ENCODE measurements at regions not wholly inside any gene's neighbourhood (a gene's known extent, or its start where the extent isn't known, plus 50 kb on each side); places are given as distances from the start of the nearest gene placed in this dataset.
"Not testable (repeated sequence)": the region's sequence is repeated elsewhere in the genome, so short reads cannot be mapped to it uniquely, and the experiment has no call there.

DNA sequence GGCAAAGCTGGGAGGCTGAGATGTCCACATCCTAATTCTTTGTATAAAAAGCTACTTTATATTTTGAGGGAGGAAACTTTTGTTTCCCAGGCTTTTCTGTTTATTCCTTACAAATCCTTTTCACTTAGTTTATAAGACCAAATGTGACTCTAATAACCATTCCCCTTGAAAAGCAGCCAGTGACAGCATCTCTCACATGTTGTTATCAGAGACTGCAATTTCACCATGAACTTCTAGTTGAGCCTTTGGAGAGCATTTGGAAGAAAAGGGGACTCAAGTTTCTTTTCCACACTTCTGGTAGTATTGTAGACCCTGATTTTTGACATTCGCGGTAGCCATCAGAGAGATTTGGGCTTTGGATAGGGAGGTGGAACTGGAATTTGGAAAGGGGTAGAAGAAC lies 215.8 kb downstream of the RNF144B start:
- no peak for DNase-seq (ENCODE audit: low spot score)
- Mint-ChIP-seq H3K36me3 (ENCODE audit: low read depth) (no peaks in the 10 kb centered on the region), H3K27me3 (ENCODE audit: low read depth) (peaks cover 5% of the 10 kb centered on the region), H3K4me1 (ENCODE audit: low read depth) (no peaks in the 10 kb centered on the region), H3K27ac (no peak overlapping the region), H3K9me3 (no peaks in the 10 kb centered on the region), H3K4me3 (no peak overlapping the region)

DNA sequence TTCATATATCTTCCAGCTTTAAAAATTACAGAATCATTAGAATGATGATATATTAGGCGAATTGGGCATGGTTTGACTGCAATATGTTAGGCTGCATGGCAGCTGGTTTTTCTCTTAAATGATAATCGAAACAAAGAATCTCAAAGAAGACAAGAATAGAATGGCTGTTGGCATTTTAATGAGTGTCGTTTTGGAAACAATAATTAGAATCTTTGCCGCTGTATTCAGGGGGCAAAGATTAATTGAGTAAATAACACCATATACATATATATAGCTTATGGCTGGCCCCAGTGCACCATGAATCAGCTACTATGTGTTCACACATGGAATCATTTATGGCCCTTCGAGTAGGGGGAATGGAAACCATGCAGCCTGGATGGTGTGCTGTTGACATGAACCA lies 216.2 kb downstream of the RNF144B start:
- DNase-seq (ENCODE audit: low spot score), result no peak
- Mint-ChIP-seq H3K27ac (no peak overlapping the region), H3K27me3 (ENCODE audit: low read depth) (peaks cover 5% of the 10 kb centered on the region), H3K4me1 (ENCODE audit: low read depth) (no peaks in the 10 kb centered on the region), H3K4me3 (no peak overlapping the region), H3K9me3 (no peaks in the 10 kb centered on the region), H3K36me3 (ENCODE audit: low read depth) (no peaks in the 10 kb centered on the region)

DNA sequence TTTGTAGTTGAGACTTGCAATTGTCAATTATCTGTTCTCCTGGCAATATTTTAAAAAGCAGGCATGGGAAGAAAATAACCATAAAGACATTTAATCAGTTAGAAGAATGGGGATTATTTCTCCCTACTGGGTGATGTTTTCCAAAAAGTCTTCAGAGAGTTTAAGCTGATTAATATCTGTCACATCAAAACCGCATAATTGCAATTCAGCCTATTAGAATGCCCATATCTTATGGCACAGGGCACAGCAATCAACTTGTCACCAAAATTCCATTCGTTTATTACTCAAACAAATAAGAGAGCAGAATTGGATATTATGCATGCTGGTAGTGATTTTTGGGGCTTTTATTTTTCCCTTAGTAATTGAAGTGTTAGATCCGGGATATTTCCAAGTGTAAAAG lies 218.7 kb downstream of the RNF144B start:
- H3K36me3 Mint-ChIP-seq (ENCODE audit: low read depth), result no peaks in the 10 kb centered on the region

DNA sequence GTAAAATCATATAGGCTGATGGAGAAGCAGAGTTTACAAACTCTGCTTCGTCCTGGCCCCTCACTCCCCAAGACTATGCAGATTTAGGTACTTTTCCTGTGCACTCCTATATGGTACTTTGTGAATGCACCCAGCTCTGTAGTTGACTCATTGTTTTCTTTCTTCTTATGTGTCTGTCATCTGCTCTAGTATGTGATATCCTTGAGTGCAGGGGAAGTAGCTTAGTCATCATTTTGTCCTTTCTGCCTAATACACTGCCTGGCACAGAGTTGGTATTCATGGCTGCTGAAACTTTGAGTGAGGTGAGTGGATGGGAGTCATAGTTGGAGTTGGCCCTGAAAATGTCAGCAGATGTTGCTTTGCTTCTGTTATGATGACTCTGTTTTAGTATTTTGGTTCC lies 222.6 kb downstream of the RNF144B start:
- DNase-seq (ENCODE audit: low spot score), result no peak
- no peak overlapping the region for H3K27ac Mint-ChIP-seq
- H3K4me3 Mint-ChIP-seq, result no peak overlapping the region
- H3K36me3 Mint-ChIP-seq (ENCODE audit: low read depth), result no peaks in the 10 kb centered on the region
- peaks cover 2% of the 10 kb centered on the region for H3K27me3 Mint-ChIP-seq (ENCODE audit: low read depth)
- H3K4me1 Mint-ChIP-seq (ENCODE audit: low read depth), result no peaks in the 10 kb centered on the region
- no peaks in the 10 kb centered on the region for H3K9me3 Mint-ChIP-seq

More for the DNA sequence above, 218.7 kb downstream of the RNF144B start:
- H3K27me3 Mint-ChIP-seq (ENCODE audit: low read depth), result no peaks in the 10 kb centered on the region
- no peaks in the 10 kb centered on the region for H3K9me3 Mint-ChIP-seq
- H3K27ac Mint-ChIP-seq, result no peak overlapping the region
- no peak overlapping the region for H3K4me3 Mint-ChIP-seq
- no peaks in the 10 kb centered on the region for H3K4me1 Mint-ChIP-seq (ENCODE audit: low read depth)
- no peak for DNase-seq (ENCODE audit: low spot score)

DNA sequence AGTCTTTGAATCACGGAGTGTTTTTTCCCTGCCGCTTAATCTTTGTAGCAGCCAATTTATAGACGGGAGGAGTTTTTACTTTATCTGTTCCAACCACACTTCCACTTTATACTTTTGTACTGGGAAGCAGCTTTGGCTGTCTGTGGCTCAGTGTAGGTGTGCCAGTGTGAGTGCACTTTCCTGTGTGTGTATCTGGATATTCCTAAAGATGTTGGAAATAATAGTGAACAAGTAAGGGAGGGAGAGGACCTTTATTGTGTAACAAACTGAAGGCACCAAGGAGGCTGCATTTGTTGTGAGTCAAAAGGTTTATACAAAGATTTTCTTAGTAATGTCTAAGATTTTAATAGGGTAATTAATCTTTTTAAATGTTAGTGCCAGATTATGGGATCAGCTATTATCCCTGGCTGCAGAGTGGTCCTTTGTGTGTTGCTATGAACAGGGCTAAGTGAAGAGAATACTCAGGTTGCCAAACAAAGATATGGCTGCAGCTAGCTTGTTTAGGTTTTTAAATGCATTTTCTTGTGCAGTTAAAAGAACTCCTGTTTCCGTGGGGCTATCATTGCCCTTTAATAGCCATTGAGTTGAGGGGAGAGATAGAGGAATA lies 226.3 kb downstream of the RNF144B start:
- Mint-ChIP-seq H3K4me1 (ENCODE audit: low read depth) (no peaks in the 10 kb centered on the region), H3K36me3 (ENCODE audit: low read depth) (no peaks in the 10 kb centered on the region), H3K27ac (no peak overlapping the region), H3K27me3 (ENCODE audit: low read depth) (peaks cover 2% of the 10 kb centered on the region), H3K4me3 (no peak overlapping the region), H3K9me3 (peaks cover under 1% of the 10 kb centered on the region)
- no peak for DNase-seq (ENCODE audit: low spot score)

DNA sequence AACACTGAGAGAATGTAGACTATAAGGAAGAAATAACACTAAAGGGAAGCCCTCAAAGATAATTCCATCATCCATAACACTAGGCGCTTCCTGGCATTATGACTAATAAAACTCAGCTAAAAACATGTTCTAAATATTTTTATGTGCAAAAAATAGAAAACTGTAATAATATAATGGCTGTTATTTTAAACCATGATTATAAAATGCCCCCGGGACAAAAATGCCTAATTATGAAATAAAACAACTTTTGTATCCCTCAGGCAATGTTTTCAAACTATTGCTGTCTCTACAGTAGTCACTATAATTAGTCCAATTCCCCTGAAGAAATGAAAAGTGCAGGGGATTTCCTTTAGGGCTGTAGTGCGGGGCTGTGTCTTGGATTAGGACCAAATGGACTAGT lies 242.4 kb downstream of the RNF144B start:
- Mint-ChIP-seq H3K4me1 (ENCODE audit: low read depth) (no peaks in the 10 kb centered on the region), H3K27me3 (ENCODE audit: low read depth) (peaks cover under 1% of the 10 kb centered on the region), H3K36me3 (ENCODE audit: low read depth) (no peaks in the 10 kb centered on the region), H3K9me3 (no peaks in the 10 kb centered on the region), H3K4me3 (no peak overlapping the region), H3K27ac (no peak overlapping the region)
- no peak for DNase-seq (ENCODE audit: low spot score)

DNA sequence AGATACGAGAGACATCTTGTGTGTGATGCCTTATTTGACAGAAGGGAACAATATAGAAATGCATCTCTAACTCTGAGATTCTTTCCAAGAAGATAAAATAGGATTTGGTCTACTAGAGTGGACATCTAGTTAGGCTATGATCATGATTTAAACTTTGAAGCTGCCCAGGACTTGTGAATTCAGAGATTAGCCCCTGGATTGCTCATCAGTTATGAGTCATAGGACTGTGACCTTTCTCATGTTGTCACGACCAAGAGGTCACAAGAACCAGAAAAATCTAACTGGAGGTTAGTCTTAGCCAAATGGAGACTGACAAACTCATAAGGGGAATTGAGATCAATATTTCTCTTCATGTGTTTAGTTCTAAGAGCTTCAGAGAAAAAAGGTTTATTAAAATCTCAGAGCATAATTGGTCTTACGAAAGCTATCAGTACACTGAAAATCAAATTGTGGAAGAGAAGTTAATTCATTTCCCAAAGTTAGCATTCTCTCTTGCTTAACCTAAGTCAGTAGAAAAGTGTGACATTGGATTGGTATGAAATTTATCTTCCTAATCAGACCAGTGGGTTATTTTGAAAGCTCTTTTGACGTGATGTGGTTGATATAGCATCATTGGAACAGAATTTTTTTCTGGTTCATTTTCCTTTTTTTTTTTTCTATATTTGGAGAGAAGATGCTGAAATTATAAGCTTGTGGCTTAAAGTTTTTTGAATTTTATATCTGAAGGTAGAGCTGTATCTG lies 245.7 kb downstream of the RNF144B start:
- H3K27me3 Mint-ChIP-seq (ENCODE audit: low read depth), result peaks cover 3% of the 10 kb centered on the region
- no peak for DNase-seq (ENCODE audit: low spot score)
- H3K4me3 Mint-ChIP-seq, result no peak overlapping the region
- no peaks in the 10 kb centered on the region for H3K9me3 Mint-ChIP-seq
- H3K36me3 Mint-ChIP-seq (ENCODE audit: low read depth), result no peaks in the 10 kb centered on the region
- no peak overlapping the region for H3K27ac Mint-ChIP-seq
- H3K4me1 Mint-ChIP-seq (ENCODE audit: low read depth), result no peaks in the 10 kb centered on the region

DNA sequence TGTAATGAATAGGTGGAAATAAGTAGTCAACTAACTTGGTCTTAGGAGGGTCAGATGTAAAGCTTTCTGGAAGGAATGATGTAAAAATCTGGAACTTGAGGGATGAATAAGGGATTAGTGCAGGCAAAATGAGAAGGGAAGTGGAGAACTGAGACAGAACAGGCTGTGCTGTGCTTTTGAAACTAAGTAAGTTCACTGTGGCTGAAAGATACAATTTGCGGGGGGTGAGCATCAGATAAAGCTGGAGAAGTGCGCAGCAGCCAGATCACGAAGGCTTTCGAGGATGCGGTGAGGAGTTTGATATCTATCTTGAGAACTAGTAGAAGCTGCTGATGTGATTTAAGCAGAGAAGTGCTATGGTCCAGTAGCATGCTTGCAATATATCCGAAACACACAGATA lies 247.8 kb downstream of the RNF144B start:
- DNase-seq (ENCODE audit: low spot score), result no peak
- Mint-ChIP-seq H3K4me1 (ENCODE audit: low read depth) (no peaks in the 10 kb centered on the region), H3K9me3 (no peaks in the 10 kb centered on the region)

DNA sequence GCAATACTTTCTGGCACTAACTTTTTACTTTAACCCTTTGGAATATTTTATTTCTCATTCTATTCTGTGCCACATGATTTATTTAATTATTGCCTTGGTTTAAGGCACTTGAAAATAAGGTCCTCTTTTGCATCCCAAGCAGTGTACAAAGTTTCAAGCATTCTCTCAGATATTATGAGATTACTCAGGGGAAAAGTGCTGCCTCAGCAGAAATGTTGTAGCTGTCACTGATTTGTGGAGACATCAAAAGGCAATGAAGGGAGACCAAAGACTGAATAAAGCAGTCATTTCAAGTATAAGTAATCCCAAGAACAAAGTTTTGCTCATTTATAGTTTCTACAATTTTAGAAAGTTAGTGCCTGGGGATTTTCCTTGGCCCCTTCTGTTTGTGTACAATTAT lies 253.0 kb downstream of the RNF144B start:
- H3K9me3 Mint-ChIP-seq, result no peaks in the 10 kb centered on the region
- no peaks in the 10 kb centered on the region for H3K4me1 Mint-ChIP-seq (ENCODE audit: low read depth)
- no peak overlapping the region for H3K27ac Mint-ChIP-seq
- H3K27me3 Mint-ChIP-seq (ENCODE audit: low read depth), result no peaks in the 10 kb centered on the region
- no peak for DNase-seq (ENCODE audit: low spot score)
- no peaks in the 10 kb centered on the region for H3K36me3 Mint-ChIP-seq (ENCODE audit: low read depth)
- H3K4me3 Mint-ChIP-seq, result no peak overlapping the region

More for the DNA sequence above, 247.8 kb downstream of the RNF144B start:
- Mint-ChIP-seq H3K36me3 (ENCODE audit: low read depth) (no peaks in the 10 kb centered on the region), H3K4me3 (no peak overlapping the region), H3K27ac (no peak overlapping the region), H3K27me3 (ENCODE audit: low read depth) (peaks cover 3% of the 10 kb centered on the region)

DNA sequence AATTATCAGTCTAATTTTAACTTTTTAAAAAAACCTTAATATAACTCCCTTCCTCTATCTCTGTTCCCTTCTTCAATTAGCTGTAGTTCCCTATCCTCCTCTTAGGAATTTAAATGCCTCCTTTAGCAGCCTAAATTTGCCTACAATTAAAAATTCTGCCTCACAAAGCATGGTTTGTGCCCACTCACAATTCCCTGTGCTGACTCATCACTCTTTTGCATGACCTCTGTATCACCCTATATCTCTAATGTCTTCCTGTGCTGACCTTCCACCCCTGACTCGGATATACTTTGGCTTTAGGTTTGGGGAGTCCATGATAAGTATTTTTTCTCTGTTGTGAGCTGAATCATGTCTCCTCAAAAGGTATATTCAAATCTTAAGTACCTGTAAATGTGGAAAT lies 253.6 kb downstream of the RNF144B start:
- no peaks in the 10 kb centered on the region for H3K27me3 Mint-ChIP-seq (ENCODE audit: low read depth)
- H3K36me3 Mint-ChIP-seq (ENCODE audit: low read depth), result no peaks in the 10 kb centered on the region
- no peak for DNase-seq (ENCODE audit: low spot score)
- H3K27ac Mint-ChIP-seq, result no peak overlapping the region
- no peaks in the 10 kb centered on the region for H3K4me1 Mint-ChIP-seq (ENCODE audit: low read depth)
- no peak overlapping the region for H3K4me3 Mint-ChIP-seq
- H3K9me3 Mint-ChIP-seq, result no peaks in the 10 kb centered on the region

DNA sequence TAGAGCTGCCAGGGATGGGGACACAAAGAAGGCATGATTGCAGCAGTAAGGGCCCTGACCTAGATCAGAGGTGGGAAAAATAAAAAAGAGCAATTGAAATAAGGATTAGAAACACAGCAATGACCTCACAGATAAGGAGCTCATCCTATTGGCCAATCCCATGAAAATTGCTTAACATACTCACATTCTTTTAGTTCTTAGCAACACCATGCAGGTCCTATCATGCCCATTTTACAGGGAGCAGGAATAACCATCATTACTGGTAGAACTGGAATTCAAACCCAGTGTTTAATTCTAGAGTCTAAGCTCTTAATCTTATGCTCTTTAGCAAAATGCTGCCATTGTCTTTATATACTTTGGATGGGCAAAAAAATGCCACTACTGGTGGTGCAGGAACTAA lies 267.7 kb downstream of the RNF144B start:
- no peaks in the 10 kb centered on the region for H3K27me3 Mint-ChIP-seq (ENCODE audit: low read depth)
- H3K4me3 Mint-ChIP-seq, result no peak overlapping the region
- DNase-seq (ENCODE audit: low spot score), result no peak
- H3K4me1 Mint-ChIP-seq (ENCODE audit: low read depth), result no peaks in the 10 kb centered on the region
- peaks cover 19% of the 10 kb centered on the region for H3K9me3 Mint-ChIP-seq
- no peak overlapping the region for H3K27ac Mint-ChIP-seq
- H3K36me3 Mint-ChIP-seq (ENCODE audit: low read depth), result no peaks in the 10 kb centered on the region

DNA sequence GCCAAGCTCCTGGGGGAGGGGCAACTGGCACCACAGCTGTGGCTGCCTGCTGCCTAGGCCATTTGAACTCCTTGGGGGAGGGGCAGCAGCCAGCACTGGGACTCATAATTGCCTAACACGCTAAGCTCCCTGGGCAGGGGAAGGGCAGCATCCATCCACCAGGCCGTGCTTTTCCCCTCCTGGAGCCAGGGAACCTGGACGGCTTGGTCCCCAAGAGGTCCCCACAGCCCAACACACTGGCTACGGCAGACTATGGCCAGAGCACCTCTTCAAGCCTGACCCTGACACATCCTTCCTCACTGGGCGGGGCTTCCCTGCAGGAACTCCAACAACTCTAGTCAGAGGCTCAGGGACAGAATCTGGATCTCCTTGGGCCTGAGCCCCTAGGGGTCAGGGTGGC lies 269.4 kb downstream of the RNF144B start:
- Mint-ChIP-seq H3K27me3 (ENCODE audit: low read depth) (no peaks in the 10 kb centered on the region), H3K4me1 (ENCODE audit: low read depth) (no peaks in the 10 kb centered on the region), H3K4me3 (no peak overlapping the region), H3K9me3 (peaks cover 19% of the 10 kb centered on the region), H3K27ac (no peak overlapping the region), H3K36me3 (ENCODE audit: low read depth) (no peaks in the 10 kb centered on the region)
- no peak for DNase-seq (ENCODE audit: low spot score)

DNA sequence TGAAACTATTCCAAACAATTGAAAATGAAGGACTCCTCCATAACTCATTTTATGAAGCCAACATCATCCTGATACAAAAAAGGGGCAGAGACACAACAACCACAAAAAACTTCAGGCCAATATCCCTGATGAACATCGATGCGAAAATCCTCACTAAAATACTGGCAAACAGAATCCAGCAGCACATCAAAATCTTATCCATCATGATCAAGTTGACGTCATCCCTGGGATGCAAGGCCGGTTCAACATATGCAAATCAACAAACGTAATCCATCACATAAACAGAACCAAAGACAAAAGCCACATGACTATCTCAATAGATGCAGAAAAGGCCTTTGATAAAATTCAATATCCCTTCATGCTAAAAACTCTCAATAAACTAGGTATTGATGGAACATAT lies 272.8 kb downstream of the RNF144B start:
- not testable (repeated sequence) for H3K4me1 Mint-ChIP-seq (ENCODE audit: low read depth); DNase-seq (ENCODE audit: low spot score); H3K27ac Mint-ChIP-seq; H3K36me3 Mint-ChIP-seq (ENCODE audit: low read depth); H3K27me3 Mint-ChIP-seq (ENCODE audit: low read depth); H3K4me3 Mint-ChIP-seq
- peaks cover 19% of the 10 kb centered on the region for H3K9me3 Mint-ChIP-seq

DNA sequence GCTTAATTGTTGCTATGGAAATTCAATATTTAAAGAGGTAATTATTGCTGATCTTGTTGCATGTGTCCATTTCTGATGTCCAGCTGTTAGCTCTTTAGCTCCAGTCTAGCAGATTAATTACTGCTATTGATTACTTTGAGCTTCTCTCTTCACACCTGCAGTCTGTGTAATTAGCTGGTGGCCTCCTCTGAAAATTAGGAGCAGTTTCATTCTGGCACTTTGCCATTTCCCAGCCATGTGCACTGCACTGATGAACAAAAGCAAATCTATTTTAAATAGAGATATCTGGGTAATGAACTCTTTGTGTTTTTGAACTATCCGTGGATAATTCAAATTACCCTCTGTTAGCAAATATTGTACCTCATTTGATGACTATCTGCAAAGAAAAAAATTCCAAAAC lies 275.9 kb downstream of the RNF144B start:
- Mint-ChIP-seq H3K9me3 (peaks cover 12% of the 10 kb centered on the region), H3K36me3 (ENCODE audit: low read depth) (no peaks in the 10 kb centered on the region), H3K27me3 (ENCODE audit: low read depth) (no peaks in the 10 kb centered on the region), H3K27ac (no peak overlapping the region), H3K4me3 (no peak overlapping the region), H3K4me1 (ENCODE audit: low read depth) (no peaks in the 10 kb centered on the region)
- no peak for DNase-seq (ENCODE audit: low spot score)

DNA sequence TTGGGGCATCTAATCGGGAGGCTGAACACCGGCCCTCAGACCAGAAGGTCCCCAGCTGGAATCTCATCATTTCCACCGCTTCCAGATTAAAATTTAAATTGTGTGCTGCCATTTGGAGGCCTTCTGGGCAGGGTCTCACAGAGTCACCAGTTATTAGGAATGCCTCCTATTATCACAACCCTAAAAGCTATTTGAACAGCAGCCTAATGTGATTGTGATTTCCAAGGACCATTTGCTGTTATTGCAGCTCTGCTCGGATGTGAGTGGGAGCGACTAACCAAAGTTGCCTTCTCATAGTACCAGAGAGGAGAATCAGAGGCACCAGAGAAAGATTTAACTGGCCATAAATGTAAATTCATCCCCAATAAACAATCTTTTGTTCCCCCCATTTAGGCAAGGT lies 277.3 kb downstream of the RNF144B start:
- peaks cover under 1% of the 10 kb centered on the region for H3K9me3 Mint-ChIP-seq
- H3K4me1 Mint-ChIP-seq (ENCODE audit: low read depth), result no peaks in the 10 kb centered on the region
- no peaks in the 10 kb centered on the region for H3K27me3 Mint-ChIP-seq (ENCODE audit: low read depth)
- no peak overlapping the region for H3K27ac Mint-ChIP-seq
- H3K36me3 Mint-ChIP-seq (ENCODE audit: low read depth), result no peaks in the 10 kb centered on the region
- DNase-seq (ENCODE audit: low spot score), result no peak
- no peak overlapping the region for H3K4me3 Mint-ChIP-seq

All from T-helper 2 cell treated with Interferon-gamma antibody and Interleukin-4, amounts not matched to agents 5 μg/mL and 100 μg/mL, for 36 hours (primary cell).